Liver (tissue), 8 donors: ENCODE measurements at regions not wholly inside any gene's neighbourhood (a gene's known extent, or its start where the extent isn't known, plus 50 kb on each side); places are given as distances from the start of the nearest gene placed in this dataset.

ENCODE experiments used
- DNase-seq: peaks from one replicate; pipeline ENCODE4 v3.0.0-alpha.2; 2017; ENCODE audit warnings: low spot score
- H3K27ac ChIP-seq, 2 donors: one replicate each; pipeline ENCODE4 v1.7.0; 2013; ENCODE audit warnings: inconsistent platforms in 2 of 2, low read length in 2 of 2, control low read depth in 1 of 2, low read depth in 1 of 2, mild to moderate bottlenecking in 1 of 2
- H3K27me3 ChIP-seq, 4 donors: one replicate each; pipeline versions ENCODE4 v1.6.1 to v1.7.0; 2013; ENCODE audit warnings: low read length in 3 of 4, inconsistent platforms in 1 of 4, mild to moderate bottlenecking in 1 of 4, moderate library complexity in 1 of 4; ENCODE audit not compliant: control insufficient read depth in 4 of 4, insufficient read depth in 4 of 4
- H3K36me3 ChIP-seq, 4 donors: one replicate each; pipeline versions ENCODE4 v1.6.1 to v1.7.0; 2013; ENCODE audit warnings: low read length in 3 of 4, mild to moderate bottlenecking in 3 of 4, low read depth in 1 of 4, moderate library complexity in 1 of 4; ENCODE audit not compliant: control insufficient read depth in 4 of 4, insufficient read depth in 3 of 4
- H3K4me1 ChIP-seq, 4 donors: one replicate each; pipeline versions ENCODE4 v1.6.1 to v1.7.0; 2013; ENCODE audit warnings: low read length in 3 of 4, mild to moderate bottlenecking in 3 of 4, moderate library complexity in 1 of 4; ENCODE audit not compliant: control insufficient read depth in 4 of 4, insufficient read depth in 4 of 4
- H3K4me3 ChIP-seq, 3 donors: one replicate each; pipeline versions ENCODE4 v1.6.1 to v1.7.0; 2013; ENCODE audit warnings: low read length in 3 of 3, control low read depth in 1 of 3, low read depth in 1 of 3, mild to moderate bottlenecking in 1 of 3
- H3K9ac ChIP-seq, 2 donors: one replicate each; pipeline ENCODE4 v1.7.0; 2013; ENCODE audit warnings: low read length in 2 of 2, mild to moderate bottlenecking in 2 of 2, moderate library complexity in 2 of 2, control low read depth in 1 of 2, low read depth in 1 of 2
- H3K9me3 ChIP-seq, 4 donors: one replicate each; pipeline versions ENCODE4 v1.6.1 to v1.7.0; 2013; ENCODE audit warnings: low read length in 3 of 4; ENCODE audit not compliant: control insufficient read depth in 4 of 4
- ATF3 ChIP-seq: IDR thresholded peaks from 2 replicates; pipeline ENCODE4 v1.6.1; 2016; ENCODE audit warnings: antibody characterized with exemption
- CTCF ChIP-seq: fragments of 150-350 bp; IDR thresholded peaks from 2 replicates; pipeline ENCODE4 v1.5.1; 2017; ENCODE audit warnings: improper control_type of control experiment, low read depth, low read length; ENCODE audit not compliant: missing input control
- EGR1 ChIP-seq, 2 donors: IDR thresholded peaks; 2 replicates each; pipeline ENCODE4 v1.6.1; 2016 to 2018; ENCODE audit warnings: antibody characterized with exemption in 2 of 2, low read depth in 2 of 2
- FOXA1 ChIP-seq: IDR thresholded peaks from 2 replicates; pipeline ENCODE4 v1.6.1; 2016; ENCODE audit warnings: antibody characterized with exemption
- FOXA2 ChIP-seq: IDR thresholded peaks from 2 replicates; pipeline ENCODE4 v1.6.1; 2016; ENCODE audit warnings: antibody characterized with exemption
- GABPA ChIP-seq, 2 donors: IDR thresholded peaks in 1 of 2; conservative IDR thresholded peaks in 1 of 2; 2 replicates each; pipeline ENCODE4 v1.6.1; 2016; ENCODE audit warnings: antibody characterized with exemption in 2 of 2, mild to moderate bottlenecking in 1 of 2, moderate library complexity in 1 of 2
- HNF4A ChIP-seq, 2 donors: conservative IDR thresholded peaks; 2 replicates each; pipeline ENCODE4 v1.6.1; 2016; ENCODE audit warnings: antibody characterized with exemption in 2 of 2, mild to moderate bottlenecking in 2 of 2
- HNF4G ChIP-seq: IDR thresholded peaks from 2 replicates; pipeline ENCODE4 v1.6.1; 2016; ENCODE audit warnings: antibody characterized with exemption
- JUND ChIP-seq, 2 donors: IDR thresholded peaks; 2 replicates each; pipeline ENCODE4 v1.6.1; 2016; ENCODE audit warnings: antibody characterized with exemption in 2 of 2
- MAX ChIP-seq: IDR thresholded peaks from 2 replicates; pipeline ENCODE4 v1.6.1; 2016; ENCODE audit warnings: antibody characterized with exemption
- NR2F2 ChIP-seq: IDR thresholded peaks from 2 replicates; pipeline ENCODE4 v1.6.1; 2016; ENCODE audit warnings: antibody characterized with exemption
- RAD21 ChIP-seq, 2 donors: IDR thresholded peaks; 2 replicates each; pipeline ENCODE4 v1.6.1; 2016; ENCODE audit warnings: antibody characterized with exemption in 2 of 2, mild to moderate bottlenecking in 2 of 2
- REST ChIP-seq: IDR thresholded peaks from 2 replicates; pipeline ENCODE4 v1.6.1; 2016; ENCODE audit warnings: antibody characterized with exemption, mild to moderate bottlenecking
- RXRA ChIP-seq, 2 donors: IDR thresholded peaks; 2 replicates each; pipeline ENCODE4 v1.6.1; 2017 to 2018; ENCODE audit warnings: antibody characterized with exemption in 2 of 2, mild to moderate bottlenecking in 1 of 2
- SP1 ChIP-seq: IDR thresholded peaks from 2 replicates; pipeline ENCODE4 v1.6.1; 2018; ENCODE audit warnings: antibody characterized with exemption, mild to moderate bottlenecking
- TAF1 ChIP-seq: conservative IDR thresholded peaks from 2 replicates; pipeline ENCODE4 v1.6.1; 2016; ENCODE audit warnings: antibody characterized with exemption, mild to moderate bottlenecking
- ZBTB33 ChIP-seq: IDR thresholded peaks from 2 replicates; pipeline ENCODE4 v1.6.1; 2016; ENCODE audit warnings: antibody characterized with exemption
- WGBS: extraction: QIAGEN DNeasy Blood & Tissue Kit; methylation state at CpG from one replicate; pipeline ENCODE4 v1.1.7; 2013; 5-methylcytosine and 5-hydroxymethylcytosine counted together
- donor health status: healthy.
- donor health status: healthy.
- donor health status: healthy.
- donor health status: healthy.
- donor health status: healthy.

- H3K9me3 ChIP-seq: no peaks in the 10 kb centered on the region
- no peak for DNase-seq
- no peak overlapping the region for H3K4me3 ChIP-seq
- H3K27ac ChIP-seq: no peak overlapping the region
- TF ChIP-seq JUND (IDR thresholded peaks at IDR 0.05) (no peak), ATF3 (no peak), GABPA (IDR thresholded peaks at IDR 0.05 in 1 of 2, conservative IDR thresholded peaks at IDR 0.05 in 1 of 2) (no peak), CTCF (no peak), SP1 (no peak), RAD21 (IDR thresholded peaks at IDR 0.05) (no peak), MAX (no peak), REST (no peak), HNF4A (conservative IDR thresholded peaks at IDR 0.05) (no peak), RXRA (IDR thresholded peaks at IDR 0.05) (no peak), ZBTB33 (no peak), TAF1 (no peak)
- WGBS: 64% methylated on average over 2 of the region's 2 CpGs
- H3K27me3 ChIP-seq: no peaks in the 10 kb centered on the region
- H3K36me3 ChIP-seq: no peaks in the 10 kb centered on the region
- no peak overlapping the region for H3K9ac ChIP-seq
- H3K4me1 ChIP-seq: no peaks in the 10 kb centered on the region
Observed at GRCh38 chr4:82266345-82266744, 107.4 kb downstream of the HNRNPD start.

GRCh38 chr4:82261084-82261483, 112.7 kb downstream of the HNRNPD start:
- Histone ChIP-seq H3K9ac (no peak overlapping the region), H3K36me3 (no peaks in the 10 kb centered on the region), H3K9me3 (no peaks in the 10 kb centered on the region), H3K4me1 (no peaks in the 10 kb centered on the region), H3K4me3 (no peak overlapping the region), H3K27me3 (no peaks in the 10 kb centered on the region), H3K27ac (no peak overlapping the region)
- DNase-seq: no peak
- WGBS: 84% methylated on average over 2 of the region's 2 CpGs
- no peak for TF ChIP-seq HNF4G
- TF ChIP-seq RXRA (IDR thresholded peaks at IDR 0.05): no peak
- TF ChIP-seq RAD21 (IDR thresholded peaks at IDR 0.05): no peak
- no peak for TF ChIP-seq HNF4A (conservative IDR thresholded peaks at IDR 0.05)
- no peak for TF ChIP-seq NR2F2
- TF ChIP-seq MAX: no peak
- no peak for TF ChIP-seq FOXA1
- no peak for TF ChIP-seq CTCF
- no peak for TF ChIP-seq ZBTB33
- no peak for TF ChIP-seq EGR1 (IDR thresholded peaks at IDR 0.05; ENCODE audit: low read depth in 2 of 2)
- TF ChIP-seq FOXA2: no peak
- no peak for TF ChIP-seq GABPA (IDR thresholded peaks at IDR 0.05 in 1 of 2, conservative IDR thresholded peaks at IDR 0.05 in 1 of 2)
